GM20000 (cell line): ENCODE measurements at regions not wholly inside any gene's neighbourhood (a gene's known extent, or its start where the extent isn't known, plus 50 kb on each side); places are given as distances from the start of the nearest gene placed in this dataset.

Experiments
- DNase-seq: peaks from one replicate; pipeline ENCODE4 v3.0.0; 2012; ENCODE audit warnings: low spot score
- TF ChIP-seq, protein P1 (sequence below): IDR thresholded peaks from 2 replicates; pipeline ENCODE4 v1.5.1; 2012; ENCODE audit warnings: mild to moderate bottlenecking, control low read depth; ENCODE audit errors: extremely low read depth, missing control alignments

DNA sequence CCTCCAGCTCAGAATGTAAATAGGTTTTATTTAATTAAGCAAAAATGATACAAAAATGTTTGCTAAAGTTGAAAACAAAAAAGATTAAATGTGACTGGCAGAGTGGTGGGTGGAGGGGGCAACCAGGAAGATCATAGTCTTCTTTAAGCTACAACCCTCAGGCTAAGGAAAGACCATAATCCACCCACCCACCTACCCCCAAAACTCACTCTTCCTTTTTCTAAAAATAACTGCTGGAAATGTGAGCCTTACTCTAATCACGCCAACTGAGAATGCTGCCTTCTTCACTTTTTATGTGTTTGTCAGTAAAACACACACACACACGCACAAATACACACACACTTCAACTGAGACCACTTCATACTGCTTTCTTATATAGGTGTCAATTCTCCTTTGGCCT lies 230.0 kb upstream of the EGLN3 start:
- DNase-seq, result no peak
- TF ChIP-seq, protein P1, sequence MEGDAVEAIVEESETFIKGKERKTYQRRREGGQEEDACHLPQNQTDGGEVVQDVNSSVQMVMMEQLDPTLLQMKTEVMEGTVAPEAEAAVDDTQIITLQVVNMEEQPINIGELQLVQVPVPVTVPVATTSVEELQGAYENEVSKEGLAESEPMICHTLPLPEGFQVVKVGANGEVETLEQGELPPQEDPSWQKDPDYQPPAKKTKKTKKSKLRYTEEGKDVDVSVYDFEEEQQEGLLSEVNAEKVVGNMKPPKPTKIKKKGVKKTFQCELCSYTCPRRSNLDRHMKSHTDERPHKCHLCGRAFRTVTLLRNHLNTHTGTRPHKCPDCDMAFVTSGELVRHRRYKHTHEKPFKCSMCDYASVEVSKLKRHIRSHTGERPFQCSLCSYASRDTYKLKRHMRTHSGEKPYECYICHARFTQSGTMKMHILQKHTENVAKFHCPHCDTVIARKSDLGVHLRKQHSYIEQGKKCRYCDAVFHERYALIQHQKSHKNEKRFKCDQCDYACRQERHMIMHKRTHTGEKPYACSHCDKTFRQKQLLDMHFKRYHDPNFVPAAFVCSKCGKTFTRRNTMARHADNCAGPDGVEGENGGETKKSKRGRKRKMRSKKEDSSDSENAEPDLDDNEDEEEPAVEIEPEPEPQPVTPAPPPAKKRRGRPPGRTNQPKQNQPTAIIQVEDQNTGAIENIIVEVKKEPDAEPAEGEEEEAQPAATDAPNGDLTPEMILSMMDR, result no peak

DNA sequence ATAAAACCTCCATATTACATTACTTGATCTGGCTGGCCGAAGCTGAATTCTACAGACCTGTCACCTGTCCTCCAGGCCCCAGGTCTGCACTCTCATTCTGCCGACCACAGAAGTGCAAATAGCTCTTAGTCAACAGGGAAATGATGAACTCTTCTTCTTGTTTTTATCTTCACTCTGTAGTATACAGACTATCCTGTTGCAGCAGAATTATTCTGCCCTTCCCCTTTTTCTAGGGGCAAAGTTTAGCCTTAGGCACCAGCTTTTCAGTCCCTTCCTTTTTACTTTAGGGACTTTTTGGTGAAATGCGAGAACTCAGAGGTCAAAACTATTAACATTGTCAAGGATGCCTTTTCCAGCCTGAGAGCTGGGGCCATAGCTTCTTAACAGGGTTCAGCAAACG lies 229.6 kb upstream of the EGLN3 start:
- TF ChIP-seq, protein P1, result no peak
- DNase-seq, result no peak

DNA sequence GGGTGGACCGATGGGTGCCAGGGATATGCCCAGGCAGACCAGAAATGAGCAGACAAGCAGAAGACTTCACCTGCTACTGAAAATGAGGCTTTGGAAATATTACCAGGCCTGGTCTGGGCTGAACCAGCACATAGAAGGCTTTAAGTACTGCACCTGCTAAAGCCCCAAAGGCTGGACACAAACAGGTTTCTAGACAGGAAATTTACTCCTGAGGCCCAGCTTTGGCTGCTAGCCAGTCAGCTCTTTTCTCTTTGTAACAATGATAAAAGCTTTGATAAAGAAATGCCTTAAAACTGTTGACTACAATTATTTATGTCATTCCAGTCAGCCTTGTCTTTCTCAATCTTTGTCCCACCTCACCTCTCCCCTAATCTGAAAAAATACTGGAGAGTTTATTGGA lies 228.9 kb upstream of the EGLN3 start:
- DNase-seq, result no peak
- TF ChIP-seq, protein P1, result no peak

DNA sequence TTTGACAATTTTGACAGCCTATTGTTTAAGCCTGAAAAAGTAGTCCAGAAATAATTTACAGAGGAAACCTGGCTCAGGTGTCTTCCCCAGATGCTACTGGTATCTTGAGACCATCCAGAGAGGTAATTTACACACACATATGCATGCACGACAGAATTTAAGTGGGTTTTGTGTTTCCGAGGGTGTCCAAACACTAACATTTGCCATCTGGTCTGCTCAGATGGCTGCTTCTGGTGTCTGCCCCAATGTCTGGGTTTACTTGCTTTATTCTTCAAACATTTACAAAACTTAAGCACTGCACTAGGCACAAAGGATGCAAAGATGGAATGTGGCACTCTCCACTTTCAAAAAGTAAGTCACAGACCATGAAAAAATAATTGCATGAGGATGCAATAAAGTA lies 226.6 kb upstream of the EGLN3 start:
- no peak for DNase-seq
- TF ChIP-seq, protein P1, result no peak

DNA sequence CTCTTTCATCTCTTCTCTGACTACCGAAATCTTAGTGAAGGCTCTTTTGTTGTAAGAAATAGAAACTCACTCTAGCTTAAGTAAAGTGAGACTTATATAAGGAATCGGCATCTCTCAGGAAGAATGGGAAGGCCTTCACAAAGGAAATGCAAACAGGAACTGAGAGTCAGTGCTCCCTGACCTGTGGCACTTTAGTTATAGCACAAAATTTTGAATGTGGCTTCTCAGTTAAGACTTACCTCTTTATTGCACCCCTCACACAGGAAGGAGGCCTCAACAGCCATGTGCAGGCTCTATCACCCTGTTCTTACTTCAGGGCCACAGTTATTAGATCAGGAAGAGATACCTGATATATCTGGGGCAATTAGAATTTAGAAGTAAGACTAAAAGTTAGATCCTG lies 224.7 kb upstream of the EGLN3 start:
- TF ChIP-seq, protein P1, result no peak

DNA sequence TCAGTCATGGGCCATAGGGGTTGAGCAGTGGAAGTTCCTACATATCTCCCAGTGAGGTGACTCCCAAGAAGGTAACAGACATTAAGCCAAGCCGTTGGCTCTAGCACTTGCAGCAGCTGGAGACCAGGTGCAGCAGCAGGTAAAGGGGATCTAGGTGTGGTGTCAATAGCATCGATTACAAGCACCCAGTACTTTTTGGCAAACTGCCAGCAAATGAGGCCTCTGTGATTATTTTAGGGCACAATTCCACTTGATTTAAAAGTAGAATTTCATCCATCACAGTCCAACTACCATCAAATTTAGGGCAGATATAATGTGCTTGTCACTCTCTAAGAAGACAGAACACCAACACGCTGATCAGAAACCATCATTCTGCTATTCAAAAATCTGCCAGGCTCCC lies 224.1 kb upstream of the EGLN3 start:
- DNase-seq, result no peak
- TF ChIP-seq, protein P1, result no peak

More for the DNA sequence above, 224.7 kb upstream of the EGLN3 start:
- DNase-seq, result no peak

DNA sequence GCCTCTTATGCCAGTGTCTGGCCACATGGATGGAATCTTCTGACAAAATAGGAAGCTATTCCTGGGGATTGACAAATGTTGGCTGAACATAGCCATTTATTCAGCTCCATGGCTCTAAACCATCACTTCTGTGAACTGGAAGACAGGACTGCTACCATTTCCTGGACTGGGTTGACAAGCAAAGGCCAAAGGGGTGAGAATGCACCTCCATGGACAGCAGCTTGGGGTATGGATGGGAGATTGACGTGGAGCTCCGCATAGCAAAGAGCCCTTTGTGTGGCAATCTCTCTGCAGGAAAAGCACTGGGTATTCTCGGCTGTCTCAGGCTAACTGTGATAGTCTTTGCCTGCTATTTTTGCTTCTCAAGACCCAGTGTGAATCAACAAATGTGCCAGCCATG lies 223.0 kb upstream of the EGLN3 start:
- DNase-seq, result no peak
- TF ChIP-seq, protein P1, result no peak
